Hematopoietic multipotent progenitor cell treated with erythropoietin and hydrocortisone succinate and interleukin-3 and kit ligand, for 6 days (in vitro differentiated cells): ENCODE measurements at regions not wholly inside any gene's neighbourhood (a gene's known extent, or its start where the extent isn't known, plus 50 kb on each side); places are given as distances from the start of the nearest gene placed in this dataset.
A peak's percentile ranks its signal among the peaks of the same experiment; 100 is the strongest.

ENCODE experiments used
- DNase-seq: peaks from one replicate; pipeline ENCODE4 v3.0.0-alpha.2; 2015

DNA sequence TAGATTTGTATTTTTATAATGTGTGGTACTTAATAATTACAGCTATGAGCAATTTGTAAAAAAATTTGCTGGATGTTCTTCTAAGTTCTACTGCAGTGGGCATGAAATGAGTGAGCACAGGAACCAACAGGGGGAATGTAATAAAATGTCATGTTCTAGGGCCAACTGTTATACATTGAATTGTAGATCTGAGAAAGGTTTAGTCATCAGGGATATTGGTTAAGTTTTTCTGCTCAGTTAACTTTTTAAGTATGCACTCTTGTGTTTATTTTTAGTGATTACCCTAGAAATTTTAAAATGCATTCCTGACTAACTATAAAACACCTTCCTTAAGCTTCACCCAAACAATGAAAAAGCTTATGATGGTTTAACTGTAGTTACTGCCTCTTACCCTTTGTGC lies 101.8 kb downstream of the CAND1 start:
- no peak for DNase-seq

DNA sequence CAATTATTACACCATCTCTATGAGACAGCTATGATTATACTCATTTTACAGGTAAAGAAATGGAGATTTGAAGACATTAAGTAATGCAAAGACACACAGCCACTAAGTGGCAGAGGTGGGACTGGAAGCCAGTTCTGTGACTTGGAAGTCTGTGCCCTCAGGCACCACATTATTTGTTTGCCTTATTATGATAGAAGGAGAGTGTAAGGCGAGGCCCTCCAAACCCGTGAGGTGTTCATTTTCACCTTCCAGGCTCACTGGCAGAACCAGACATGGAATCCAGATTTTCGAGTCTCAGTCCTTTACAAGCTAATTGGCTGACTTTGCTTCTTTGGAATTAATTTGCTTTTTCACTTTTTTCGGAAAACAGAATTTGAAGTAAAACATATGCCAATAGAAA lies 107.9 kb downstream of the CAND1 start:
- DNase-seq: no peak

DNA sequence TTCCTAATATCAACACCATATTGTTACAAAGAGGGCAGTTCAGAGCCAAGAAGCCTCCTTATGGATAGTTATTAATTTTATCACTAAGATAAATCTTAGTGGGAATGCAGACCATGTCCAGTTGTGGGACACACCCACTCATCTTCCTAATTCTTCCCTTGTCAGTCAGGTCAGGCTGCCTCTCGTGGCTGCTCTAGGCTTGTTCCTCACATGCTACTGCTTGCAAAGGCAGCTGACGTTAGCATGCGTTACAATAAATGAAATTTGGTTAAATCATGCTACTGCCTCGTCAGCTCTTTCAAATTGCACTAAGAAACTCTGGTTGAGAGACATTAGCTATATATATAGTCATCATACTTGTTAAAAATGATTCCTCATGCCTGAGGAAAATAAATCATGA lies 108.4 kb downstream of the CAND1 start:
- DNase-seq: no peak

DNA sequence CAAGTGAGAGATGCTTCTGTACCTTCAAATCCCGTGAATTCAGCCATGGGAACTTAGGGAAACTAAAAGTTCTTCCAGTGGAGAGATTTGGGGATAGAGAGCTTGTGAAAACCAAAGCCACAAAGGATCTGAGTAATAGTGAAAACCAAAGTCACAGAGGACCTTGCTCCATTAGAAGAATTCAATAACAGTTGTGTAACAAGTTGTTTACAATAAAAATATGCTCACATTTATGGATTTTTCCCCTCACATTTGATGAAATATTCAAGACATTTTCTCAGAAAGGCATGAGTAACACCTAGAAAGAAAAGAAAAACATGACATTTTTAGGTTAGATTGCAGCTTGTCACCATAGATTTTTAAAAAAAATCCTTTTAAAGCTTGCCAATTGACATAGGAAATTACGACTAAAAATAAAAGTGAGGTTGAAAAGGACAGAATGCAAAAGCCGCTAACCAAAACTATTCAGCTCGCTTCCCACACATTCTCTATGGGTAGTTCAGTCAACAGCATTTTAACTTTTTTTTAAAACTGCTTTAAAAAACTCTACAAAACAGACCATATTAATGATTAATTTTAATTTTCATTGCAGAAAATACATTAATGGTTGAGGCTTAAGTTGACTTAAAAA lies 113.2 kb downstream of the CAND1 start:
- DNase-seq: no peak

DNA sequence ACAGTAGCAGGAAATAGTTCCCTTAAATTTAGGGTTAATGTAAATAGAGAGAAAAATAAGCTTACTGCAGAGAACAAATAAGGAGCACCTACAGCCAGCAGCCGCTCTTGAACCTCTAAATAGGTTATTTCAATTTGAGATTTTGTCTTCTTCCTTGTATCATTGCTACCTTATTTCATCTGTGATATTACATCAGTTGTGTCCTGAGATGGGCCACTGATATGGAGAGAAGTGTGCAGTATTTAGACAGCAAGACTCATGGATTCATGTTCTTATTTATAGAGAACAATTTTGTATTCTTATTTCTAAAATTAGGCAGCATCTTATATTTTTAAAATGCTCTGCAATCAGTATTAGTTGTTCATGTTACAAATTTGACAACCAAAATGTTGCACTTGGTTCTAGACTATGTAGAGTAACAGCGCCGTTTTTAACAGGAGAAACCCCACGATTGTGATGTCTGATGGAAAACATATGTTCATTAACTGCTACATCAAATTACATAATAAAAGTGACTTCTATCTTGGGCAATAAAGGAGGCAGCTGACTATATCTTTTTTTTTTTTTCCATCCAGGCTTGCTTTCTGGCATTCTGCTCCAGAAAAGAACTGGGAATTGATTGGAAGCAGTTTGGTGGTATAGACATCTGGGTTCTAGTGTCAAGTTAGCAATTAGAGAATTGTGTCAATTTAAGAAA lies 117.9 kb downstream of the CAND1 start:
- DNase-seq: no peak

DNA sequence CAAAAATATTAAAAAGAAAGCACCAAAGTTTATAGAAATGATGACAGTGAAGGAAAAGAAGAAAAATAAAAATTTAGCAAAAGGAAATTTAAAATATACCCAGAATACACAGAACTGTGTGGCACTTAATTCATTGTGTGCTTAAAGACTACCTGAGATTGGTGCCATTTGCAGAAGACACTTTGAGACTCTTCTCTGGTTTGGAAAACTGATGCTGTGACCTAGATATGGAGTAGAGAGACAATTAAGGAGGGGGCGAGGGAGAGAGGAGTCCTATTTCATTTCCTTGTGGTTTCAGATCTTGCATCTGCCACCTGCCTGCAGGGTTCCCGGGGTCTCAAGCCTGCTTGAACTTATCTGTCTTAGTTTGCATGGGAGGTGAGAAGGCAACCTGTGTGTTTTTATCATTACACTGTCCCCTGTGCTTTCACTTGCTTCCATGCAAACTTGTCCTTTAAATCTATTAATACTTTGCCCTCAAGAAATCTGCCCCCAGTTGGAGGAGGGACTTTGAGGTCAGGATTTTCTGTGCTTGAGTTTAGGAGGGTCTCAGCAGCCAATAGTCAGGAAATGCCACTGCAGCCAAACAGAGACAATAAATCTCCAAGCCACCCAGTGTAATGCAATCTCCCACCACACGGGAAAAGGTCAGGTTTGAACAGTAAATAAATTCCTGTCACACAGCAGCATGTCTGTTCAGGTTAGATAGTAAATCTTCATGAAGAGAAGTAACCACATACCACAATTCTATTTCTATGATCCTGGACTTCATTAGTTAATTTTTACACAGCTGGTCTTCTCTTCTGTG lies 119.4 kb downstream of the CAND1 start:
- peak; percentile 24 for DNase-seq

DNA sequence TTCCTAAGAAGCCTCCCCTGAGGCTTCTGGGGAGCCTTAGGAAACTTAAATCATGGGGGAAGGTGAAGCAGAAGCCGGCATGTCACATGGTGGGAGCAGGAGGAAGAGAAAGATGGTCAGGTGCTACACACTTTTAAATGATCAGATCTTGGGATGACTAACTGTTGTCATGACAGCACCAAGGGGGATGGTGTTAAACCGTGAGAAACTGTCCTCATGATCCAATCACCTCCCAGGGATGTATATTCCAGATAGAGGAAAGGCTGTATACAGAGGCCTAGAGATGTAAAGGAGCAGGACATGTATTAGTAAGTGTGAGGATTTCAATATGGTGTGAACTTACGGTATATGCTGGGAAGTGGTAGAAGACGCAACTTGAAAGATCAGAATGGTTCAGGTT lies 121.1 kb downstream of the CAND1 start:
- DNase-seq: no peak

DNA sequence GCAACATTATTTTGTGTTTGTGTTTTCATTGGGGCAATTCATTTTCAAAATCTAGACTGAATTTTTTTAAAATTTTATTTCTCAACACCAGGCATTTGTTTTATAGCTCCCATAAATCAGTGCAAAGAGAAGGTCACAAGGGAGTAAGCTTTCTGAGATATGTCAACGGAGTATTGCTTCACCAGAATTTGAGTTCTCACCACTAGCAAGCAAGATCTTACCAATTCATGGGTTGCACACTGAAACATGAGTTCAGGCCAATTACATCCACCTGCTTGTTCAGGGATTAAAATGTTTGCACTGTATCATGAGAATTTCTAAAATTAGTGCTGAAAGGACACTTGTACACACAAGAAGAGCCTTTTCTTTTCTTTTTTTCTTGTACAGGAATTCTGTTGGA lies 121.9 kb downstream of the CAND1 start:
- DNase-seq: no peak

DNA sequence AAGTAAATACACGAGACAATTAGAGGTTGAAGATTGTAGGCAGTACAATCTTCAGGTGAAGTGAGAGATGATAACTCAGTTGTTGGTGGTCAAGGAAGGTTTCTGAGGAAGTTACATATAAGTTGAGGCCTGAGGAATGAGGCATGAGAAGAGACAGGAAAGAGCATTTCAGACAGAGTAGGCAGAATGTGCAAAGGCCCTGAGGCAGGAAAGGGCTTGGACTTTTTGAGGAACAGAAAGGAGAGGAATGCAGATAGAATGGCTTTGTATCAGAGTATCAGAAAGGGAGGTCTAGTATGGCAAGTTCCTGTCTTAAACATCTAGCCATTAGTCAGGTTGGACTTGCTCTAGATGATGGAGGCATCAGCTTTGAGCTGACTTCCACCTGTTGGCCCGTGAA lies 122.5 kb downstream of the CAND1 start:
- no peak for DNase-seq

DNA sequence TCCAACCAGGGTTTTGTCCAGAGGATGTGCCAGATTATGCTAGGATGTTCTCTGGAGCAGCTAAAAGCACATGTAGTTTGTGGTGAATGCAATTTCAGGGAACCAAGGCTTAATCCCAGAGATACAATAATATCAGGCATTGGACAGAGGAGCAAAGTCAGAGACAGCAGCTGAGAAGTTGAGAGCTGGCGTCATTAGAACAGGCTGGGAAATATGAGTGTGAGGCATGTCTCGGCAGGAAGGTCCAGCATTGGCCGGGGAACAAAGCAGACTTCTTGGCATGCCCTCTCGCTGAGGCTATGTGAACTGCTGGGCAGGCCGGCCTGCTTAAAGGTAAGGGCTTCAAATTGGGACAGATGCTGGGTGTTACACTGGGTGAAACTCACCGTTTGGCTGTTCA lies 125.4 kb downstream of the CAND1 start:
- DNase-seq: no peak

DNA sequence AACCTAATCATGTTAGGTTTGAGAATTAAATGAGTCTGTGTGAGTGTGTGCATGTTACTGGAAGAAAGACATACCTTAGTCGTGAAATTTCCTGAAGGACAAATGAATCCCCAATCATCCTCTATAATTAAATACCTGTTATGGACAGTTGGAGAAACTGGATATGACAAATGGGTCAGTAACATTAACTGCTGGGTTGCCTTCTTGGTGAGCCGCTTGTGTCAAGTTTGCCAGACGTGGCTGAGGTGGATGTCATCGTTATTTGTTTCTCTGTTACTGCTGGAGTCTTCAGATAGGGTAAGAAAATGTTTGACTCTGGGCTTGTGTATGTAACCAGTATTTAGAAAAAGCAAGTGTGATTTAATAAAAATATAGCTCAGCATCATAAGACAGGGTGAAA lies 131.6 kb downstream of the CAND1 start:
- no peak for DNase-seq

DNA sequence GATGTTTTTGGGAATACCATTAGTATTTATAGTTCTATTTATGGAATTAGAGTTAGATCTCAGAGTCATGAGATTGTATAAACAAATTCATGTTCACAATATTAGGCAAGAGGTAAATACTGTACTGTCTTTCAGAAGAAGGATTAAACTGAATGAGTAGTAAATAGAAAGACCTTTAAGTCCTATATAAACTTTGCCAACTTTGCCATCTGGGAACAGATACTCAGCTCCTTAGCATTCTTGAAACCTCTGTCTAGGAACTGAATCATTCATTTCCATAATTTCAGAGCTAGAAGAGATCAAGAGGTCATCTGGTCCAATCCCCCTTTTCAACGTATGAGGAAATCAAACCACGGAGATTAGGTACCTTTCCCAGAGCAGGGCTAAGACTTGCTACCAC lies 141.1 kb downstream of the CAND1 start:
- no peak for DNase-seq

DNA sequence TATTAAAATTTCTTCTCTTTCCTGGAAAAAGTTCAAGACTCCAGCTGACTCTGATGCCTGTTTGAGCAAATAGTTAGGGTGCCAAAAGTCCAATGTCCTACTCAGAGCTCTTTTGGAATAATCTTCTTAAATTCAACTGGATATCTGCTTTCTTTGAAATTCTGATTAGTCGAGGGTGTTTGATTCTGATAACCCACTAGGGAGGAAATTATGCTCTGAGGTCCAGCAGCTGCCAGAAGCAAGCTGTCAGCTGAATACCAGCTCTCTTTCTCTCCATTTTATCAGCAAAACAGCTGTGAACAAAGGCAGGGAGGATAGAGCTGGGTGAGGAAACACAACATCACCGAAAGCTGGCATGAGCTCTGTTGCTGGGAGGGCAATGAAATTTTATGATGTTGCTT lies 141.5 kb downstream of the CAND1 start:
- DNase-seq: peak; percentile 24

DNA sequence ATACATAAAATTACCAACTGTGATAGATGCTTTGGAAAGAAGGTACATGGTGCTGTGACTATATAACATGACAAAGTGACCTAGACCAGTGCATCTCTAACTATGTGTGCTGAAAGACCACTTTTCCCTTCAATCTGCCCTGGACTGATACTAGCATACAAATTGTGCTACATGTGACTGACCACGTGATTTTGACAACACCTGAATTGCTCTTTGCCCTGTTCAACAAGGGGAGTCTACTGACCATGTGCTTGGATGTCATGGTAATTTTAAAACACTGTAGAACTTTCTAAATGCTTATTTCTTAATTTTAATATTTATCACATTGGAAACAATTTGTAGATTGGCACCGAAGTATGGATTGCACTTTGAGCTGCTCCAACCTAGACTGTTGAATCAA lies 142.4 kb downstream of the CAND1 start:
- no peak for DNase-seq

DNA sequence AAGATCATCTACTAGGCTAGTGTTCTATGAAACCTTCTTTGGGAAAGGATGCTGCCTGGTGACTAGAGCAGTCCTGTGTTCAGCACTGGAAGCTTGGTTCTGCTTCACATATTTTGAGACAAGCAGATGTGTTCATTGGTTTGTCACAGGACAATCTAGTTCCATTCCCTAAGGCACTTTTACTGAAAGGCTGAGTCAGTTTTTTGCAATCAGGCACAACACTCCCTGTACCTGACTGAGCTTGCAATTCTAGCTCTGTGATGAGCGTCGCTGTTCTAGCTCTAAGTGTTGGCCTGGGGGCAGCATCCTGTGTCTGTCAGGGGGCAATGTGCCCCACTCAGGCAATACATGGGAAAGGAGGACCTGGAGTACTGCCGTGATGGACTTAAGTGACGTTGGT lies 144.4 kb downstream of the CAND1 start:
- DNase-seq: no peak

DNA sequence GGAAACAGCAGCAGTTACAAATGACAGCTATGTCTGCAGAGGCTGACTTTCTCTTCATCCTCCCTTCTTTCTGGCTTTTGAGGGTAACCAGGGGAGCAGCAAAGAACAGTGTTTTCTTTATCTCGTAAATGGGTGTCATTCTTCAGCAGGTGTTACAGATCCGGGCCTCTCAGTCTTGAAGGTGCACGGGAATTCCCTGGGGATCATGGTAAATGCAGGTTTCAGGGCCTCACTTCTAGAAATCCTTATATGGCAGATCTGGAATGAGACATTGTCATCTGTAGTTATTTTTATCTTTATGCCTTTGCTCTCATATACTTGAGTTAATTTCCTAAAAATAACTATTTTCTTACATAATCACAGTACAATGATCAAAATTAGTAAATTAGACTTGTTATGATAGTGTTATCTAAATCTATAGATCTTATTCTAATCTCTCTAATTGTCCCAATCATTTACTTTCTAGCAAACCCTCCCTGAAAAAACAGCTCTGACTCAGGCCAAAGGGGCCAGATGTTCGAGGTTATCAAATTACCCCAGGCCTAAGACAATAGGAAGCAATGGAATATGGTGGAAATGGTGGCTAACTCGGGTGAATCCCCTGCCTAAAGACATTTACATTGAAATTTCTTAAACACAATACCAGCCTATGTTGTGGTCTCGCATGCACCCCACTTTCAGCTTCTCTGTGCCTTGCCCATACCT lies 145.0 kb downstream of the CAND1 start:
- no peak for DNase-seq

DNA sequence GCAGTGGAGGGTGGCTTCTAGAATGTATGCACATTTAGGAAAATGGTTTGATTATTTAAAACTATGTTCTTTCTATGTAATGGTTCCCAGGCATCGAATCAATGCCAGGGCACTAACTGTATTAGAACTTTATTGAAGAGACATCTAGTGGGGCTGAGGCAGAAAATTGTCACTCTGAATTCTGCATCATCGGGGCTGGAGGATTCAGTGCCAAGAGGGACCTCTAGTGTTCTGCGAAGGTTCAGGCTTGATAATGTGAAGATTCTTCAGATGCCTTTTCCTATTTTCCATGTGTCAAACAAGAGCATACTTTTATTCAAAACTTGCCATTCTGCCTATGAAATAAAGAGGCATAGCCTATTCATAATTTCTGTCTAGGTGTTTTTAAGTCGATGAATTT lies 146.3 kb downstream of the CAND1 start:
- peak; percentile 39 for DNase-seq

DNA sequence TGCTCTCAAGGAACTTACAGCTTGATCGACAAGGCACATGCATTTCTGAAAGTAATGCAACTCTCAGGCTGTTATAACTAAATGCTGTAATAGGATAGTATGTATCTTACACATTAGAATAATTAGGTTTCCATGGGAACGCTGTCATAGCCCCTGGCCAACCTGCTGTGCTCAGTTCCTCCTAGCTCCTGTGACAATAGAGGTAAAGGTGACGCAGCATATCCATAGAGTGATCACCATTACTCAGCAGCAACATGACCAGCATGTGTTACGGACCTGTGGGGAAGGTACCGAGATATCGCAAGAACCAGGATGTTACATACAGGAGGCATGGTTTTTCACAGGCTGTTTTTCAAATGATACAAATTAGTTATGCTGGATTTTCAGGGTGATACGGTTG lies 150.7 kb downstream of the CAND1 start:
- no peak for DNase-seq

DNA sequence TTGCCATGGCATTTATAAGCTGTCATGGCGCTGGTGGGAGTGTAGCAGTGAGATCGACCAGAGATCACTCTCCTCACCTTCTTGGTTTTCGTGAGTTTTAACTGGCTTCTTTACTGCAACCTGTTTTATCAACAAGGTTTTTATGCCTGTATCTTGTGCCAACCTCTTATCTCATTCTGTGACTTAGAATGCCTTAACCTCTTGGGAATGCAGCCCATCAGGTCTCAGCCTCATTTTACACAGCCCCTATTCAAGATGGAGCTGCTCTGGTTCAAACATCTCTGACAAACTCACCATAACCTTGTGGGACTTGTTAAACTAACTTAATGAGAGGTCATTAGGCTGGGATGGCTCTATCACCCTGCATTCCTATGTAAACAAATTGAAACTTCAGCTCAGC lies 151.3 kb downstream of the CAND1 start:
- no peak for DNase-seq

DNA sequence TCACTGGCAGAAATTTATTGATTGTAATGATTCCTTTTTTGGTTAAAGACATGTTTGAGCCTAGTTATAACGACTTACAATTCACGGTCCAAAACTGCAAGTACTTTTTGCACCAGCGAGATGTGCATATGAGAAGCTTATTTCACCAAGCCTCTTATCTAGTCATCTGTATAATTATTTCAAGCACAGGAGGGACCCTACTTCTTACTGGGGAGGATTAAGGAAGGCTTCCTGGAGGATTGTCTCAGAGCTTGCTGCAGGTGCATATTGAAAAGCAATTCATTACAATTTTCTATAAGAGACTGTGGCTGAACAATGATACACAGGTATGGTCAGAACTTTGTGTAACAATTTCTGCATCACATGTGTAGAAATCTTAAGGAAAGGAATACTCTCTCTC lies 152.9 kb downstream of the CAND1 start:
- DNase-seq: no peak

DNA sequence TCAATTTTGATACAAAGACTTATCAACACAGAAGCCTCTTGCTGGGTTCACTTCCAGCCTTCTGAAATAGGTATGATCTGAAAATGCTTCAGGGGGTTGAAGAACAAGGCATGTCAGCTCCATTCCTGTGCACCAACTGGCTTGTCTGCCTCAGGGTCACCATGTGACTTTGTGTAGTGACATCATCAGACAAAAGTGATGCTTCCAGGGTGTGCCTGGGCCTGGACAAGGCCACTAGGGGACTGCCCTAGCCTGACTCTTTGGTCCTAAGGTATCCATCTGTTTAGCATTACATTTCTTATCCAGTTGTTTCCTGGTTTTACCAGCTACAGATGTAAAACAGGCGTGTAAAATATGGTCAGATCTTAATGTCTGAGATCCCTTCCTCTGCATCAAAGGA lies 155.6 kb downstream of the CAND1 start:
- no peak for DNase-seq

DNA sequence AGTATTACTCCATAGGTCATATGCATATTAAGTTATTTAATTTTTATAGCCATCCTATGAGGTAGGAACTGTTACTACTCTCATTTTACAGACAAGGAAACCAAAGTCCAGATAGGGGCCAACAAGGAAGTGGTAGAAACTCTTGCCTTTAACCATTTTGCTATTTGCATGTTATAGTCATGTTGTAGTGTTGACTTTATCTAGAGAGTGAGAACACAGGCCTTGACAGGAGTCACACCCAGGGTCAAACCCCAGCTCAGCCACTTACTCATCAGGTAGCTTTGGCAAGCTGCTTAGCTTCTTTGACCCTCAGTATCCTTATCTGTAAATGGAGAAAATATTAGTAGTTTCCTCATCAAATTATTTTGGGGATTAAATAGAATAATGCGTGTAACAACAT lies 156.2 kb downstream of the CAND1 start:
- DNase-seq: no peak

DNA sequence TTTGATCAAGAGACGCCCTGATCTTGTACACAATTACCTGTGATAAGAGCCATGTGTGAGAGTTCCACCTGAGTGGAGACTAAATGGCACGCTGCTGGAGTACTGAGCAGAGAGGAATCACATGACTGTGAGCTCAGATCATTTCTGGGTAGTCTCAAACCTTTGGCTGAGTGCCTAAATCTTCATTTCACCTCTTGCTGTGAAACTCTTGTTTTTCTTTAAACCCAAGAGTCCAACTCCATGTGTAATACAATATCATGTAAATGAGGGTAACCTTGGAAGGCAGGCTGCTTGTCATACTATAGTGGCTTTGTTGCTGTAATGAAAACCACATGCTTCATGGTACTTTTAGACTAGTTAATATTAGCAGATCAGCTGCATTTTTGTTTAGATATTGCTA lies 156.9 kb downstream of the CAND1 start:
- DNase-seq: no peak

DNA sequence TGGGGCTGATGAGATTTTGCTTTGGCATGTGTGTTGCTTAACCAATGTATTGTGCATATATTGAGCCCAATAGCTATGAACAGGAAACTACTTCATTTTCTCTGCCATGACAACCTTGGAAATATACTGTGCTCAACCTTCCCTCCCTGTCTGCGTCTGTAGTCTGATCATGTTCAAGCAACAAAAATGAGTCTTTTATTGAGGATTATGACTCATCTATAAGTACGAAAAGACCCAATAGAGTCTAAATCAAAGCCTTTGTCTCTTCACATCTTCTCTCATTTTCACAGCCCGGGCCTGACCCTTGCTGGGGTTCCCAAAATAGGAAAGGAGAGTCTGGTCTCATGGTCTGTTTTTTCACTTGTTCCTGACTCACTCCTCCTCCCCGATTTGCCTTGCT lies 158.2 kb downstream of the CAND1 start:
- DNase-seq: no peak
